D721Med (cell line): ENCODE measurements at regions not wholly inside any gene's neighbourhood (a gene's known extent, or its start where the extent isn't known, plus 50 kb on each side); places are given as distances from the start of the nearest gene placed in this dataset.
"Not testable (repeated sequence)": the region's sequence is repeated elsewhere in the genome, so short reads cannot be mapped to it uniquely, and the experiment has no call there.

Experiments
- DNase-seq: peaks from one replicate; pipeline ENCODE4 v3.0.0; 2011; ENCODE audit warnings: low spot score; ENCODE audit not compliant: insufficient read length
- FAIRE-seq: peaks from 2 replicates; lab custom pipeline; 2011; peaks lifted over from hg19 to GRCh38; lab: Jason Lieb, UNC
- CTCF ChIP-seq: IDR thresholded peaks from 2 replicates; pipeline ENCODE4 v1.5.1; 2012; ENCODE audit warnings: mild to moderate bottlenecking, control low read depth; ENCODE audit not compliant: insufficient read depth; ENCODE audit errors: missing control alignments

GRCh38 chr6:134814076-134814695 lies 135.7 kb downstream of the ALDH8A1 start:
- FAIRE-seq (no peak), DNase-seq (no peak)
- TF ChIP-seq CTCF, result no peak

DNA sequence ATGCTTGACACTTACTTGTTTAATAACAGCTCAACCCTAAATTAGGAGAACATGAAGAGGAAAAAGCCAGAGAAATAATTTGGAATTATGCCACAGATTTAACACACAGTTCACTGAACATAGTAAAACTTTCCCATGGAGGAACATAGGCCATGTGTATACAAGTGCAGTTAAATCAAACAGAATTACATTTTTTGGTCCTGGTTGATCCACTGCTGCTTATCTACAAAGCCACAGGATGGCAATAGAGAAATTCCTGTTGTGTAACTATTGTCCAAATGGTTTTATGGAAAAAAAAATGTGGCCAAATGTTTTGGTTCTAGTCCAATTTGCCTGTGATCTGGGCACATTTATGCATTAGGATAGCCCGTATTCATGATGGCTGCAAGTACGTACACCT lies 136.8 kb downstream of the ALDH8A1 start:
- no peak for DNase-seq
- FAIRE-seq, result no peak
- no peak for TF ChIP-seq CTCF

DNA sequence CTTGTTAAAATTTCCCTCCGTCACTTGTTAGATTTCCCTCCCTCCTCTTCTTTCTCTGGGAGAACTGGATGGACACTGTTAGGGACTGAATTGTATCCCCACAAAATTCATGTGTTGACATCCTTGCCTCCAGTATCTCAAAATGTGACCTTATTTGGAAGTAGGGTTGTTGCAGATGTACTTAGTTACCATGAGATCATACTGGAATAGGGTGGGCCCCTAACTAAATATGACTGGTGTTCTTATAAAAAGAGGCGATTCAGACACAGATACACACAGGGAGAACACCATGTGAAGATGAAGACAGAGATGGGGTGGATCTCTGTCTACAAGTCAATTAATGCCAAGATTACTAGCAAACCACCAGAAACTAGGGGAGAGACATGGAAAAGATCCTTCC lies 139.5 kb downstream of the ALDH8A1 start:
- FAIRE-seq (no peak), DNase-seq (no peak)
- no peak for TF ChIP-seq CTCF

DNA sequence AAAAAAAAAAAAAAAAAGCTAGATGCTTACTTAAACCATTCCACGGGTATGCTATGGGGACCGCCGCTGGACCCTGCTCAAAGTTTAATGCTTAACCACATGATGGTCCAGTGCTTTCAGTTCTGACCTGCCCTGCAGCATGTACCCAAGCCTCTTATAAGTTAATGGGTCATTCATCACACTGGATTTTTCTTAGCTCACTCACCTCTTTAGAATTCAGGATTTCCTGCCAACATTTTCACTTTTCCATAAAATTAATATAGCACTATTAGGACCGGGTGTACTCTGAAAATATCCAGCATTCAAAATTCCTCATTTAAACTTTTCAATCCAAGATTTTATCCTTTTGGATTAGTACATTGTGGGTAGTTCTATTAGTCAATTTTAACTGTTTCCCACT lies 140.8 kb downstream of the ALDH8A1 start:
- DNase-seq, result no peak
- TF ChIP-seq CTCF, result no peak
- FAIRE-seq, result no peak

DNA sequence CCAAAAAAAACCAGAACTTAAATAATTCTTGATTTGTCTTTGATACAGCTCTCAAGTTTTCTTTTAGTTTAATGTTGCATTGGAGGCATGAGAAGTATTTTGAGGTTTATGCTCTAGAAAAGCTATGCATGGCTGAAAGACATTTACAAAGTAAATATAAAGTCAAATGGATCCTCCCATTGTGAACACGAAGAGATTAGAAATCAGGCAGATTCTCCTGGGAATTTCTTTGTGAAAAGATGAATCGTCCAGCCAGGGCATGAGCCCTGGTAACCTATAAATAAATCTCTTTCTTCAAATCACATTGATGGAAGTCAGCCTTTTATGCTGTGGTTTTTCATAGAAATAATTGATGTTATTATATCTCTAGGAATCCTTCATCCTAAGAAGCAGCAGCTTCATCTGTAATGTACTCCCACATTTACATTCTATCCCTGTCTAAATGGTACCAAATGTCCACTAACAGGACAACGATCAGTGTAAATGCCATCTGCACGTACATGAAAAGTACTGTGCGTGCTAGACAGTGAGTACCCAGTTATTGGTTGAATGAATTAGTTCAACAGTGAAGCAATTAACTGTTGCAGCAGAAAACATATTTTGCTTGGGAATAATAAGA lies 143.6 kb downstream of the ALDH8A1 start:
- DNase-seq (no peak), FAIRE-seq (no peak)
- TF ChIP-seq CTCF, result no peak

- FAIRE-seq (no peak), DNase-seq (no peak)
- TF ChIP-seq CTCF, result no peak
Observed at GRCh38 chr6:134805168-134805567, 144.7 kb downstream of the ALDH8A1 start.

DNA sequence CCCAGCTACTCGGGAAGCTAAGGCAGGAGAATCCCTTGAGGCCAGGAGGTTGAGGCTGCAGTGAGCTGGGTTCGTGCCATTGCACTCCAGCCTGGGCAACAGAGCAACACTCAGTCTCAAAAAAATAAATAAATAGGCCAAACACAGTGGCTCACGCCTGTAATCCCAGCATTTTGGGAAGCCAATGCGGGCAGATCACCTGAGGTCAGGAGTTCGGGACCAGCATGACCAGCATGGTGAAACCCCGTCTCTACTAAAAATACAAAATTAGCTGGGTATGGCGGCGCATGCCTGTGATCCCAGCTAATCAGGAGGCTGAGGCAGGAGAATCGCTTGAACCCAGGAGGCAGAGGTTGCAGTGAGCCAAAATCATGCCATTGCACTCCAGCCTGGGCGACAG lies 145.6 kb downstream of the ALDH8A1 start:
- DNase-seq, FAIRE-seq: not testable (repeated sequence)
